HCT116 (cell line): ENCODE measurements at regions not wholly inside any gene's neighbourhood (a gene's known extent, or its start where the extent isn't known, plus 50 kb on each side); places are given as distances from the start of the nearest gene placed in this dataset.

Experiments used
- ATAC-seq: fragments of 200-7000 bp; cut with Tn5 transposase; 2 replicates; pipeline ENCODE4 v1.9.1; 2020; ENCODE audit warnings: mild to moderate bottlenecking, moderate library complexity
- BruUV-seq: library from RNA; stranded (reverse); fragments of 400-500 nt; replicated peaks from 2 replicates; lab custom pipeline; 2021; lab: Mats Ljungman, UMichigan
- CTCF ChIA-PET: fragments of 300-600 bp; sonication (Branson Sonifier 250); formaldehyde crosslinking; loops from one replicate; lab custom pipeline; 2021; ENCODE audit warnings: antibody characterized with exemption; lab: Charles Lee
- POLR2A ChIA-PET: fragments of 300-600, 350-600 bp; sonication (Branson Sonifier 250); formaldehyde crosslinking; loops from one replicate; lab custom pipeline; 2021; ENCODE audit warnings: antibody characterized with exemption; lab: Charles Lee
- RAD21 ChIA-PET, 2 experiments: fragments of 300-600 bp; sonication (Branson Sonifier 250); formaldehyde crosslinking; loops; one replicate each; lab custom pipeline; 2023; ENCODE audit warnings: low total read pairs in 2 of 2; ENCODE audit not compliant: uncharacterized antibody in 2 of 2, unreplicated experiment in 2 of 2, low non-redundant PET in 1 of 2; lab: Charles Lee
- DNase-seq: peaks from one replicate; pipeline ENCODE4 v3.0.0-alpha.2; 2010; ENCODE audit warnings: low read depth, low spot score
- H2AFZ ChIP-seq: fragments of 200-600 bp; shearing (Covaris generic), sonication (generic); 2 replicates; pipeline ENCODE4 v1.6.1; 2017; ENCODE audit warnings: low read depth, mixed run types, mixed read lengths, antibody characterized with exemption, low read length; ENCODE audit not compliant: poor library complexity, severe bottlenecking
- H3K27ac ChIP-seq: 2 replicates; pipeline ENCODE4 v1.5.1; 2012; ENCODE audit warnings: low read depth, low read length
- H3K27me3 ChIP-seq: fragments of 200-600 bp; sonication (generic); 2 replicates; pipeline ENCODE4 v1.6.1; 2016; ENCODE audit warnings: mixed run types, low read length, mixed read lengths; ENCODE audit not compliant: insufficient read depth
- H3K36me3 ChIP-seq, 2 experiments: fragments of 200-500 bp in 1 of 2; fragments of 200-600 bp in 1 of 2; sonication (Bioruptor generic) in 1 of 2; sonication (generic) in 1 of 2; 2 replicates each; pipeline versions ENCODE4 v1.5.1 to v1.6.1; 2014 to 2016; ENCODE audit warnings: low read length in 2 of 2, inconsistent platforms in 1 of 2, mixed read lengths in 1 of 2, mixed run types in 1 of 2; ENCODE audit not compliant: insufficient read depth in 2 of 2, control insufficient read depth in 1 of 2
- H3K4me1 ChIP-seq, 2 experiments: fragments of 200-600 bp in 1 of 2; sonication (generic) in 1 of 2; 2 replicates each; pipeline versions ENCODE4 v1.5.1 to v1.6.1; 2012 to 2017; ENCODE audit warnings: low read length in 2 of 2, inconsistent platforms in 1 of 2, mild to moderate bottlenecking in 1 of 2, mixed read lengths in 1 of 2, mixed run types in 1 of 2, moderate library complexity in 1 of 2; ENCODE audit not compliant: insufficient read depth in 2 of 2, control insufficient read depth in 1 of 2
- H3K4me2 ChIP-seq: fragments of 200-600 bp; sonication (generic); 2 replicates; pipeline ENCODE4 v1.6.1; 2017; ENCODE audit warnings: mixed run types, low read length, mixed read lengths
- H3K4me3 ChIP-seq, 2 experiments: fragments of 200-600 bp in 1 of 2; sonication (generic) in 1 of 2; replicated peaks in 1 of 2; 2 replicates each; pipeline ENCODE4 v1.5.1; 2011 to 2016; ENCODE audit warnings: low read length in 2 of 2, control low read depth in 1 of 2, low read depth in 1 of 2, mild to moderate bottlenecking in 1 of 2, mixed read lengths in 1 of 2, mixed run types in 1 of 2
- H3K79me2 ChIP-seq: fragments of 200-600 bp; sonication (generic); 2 replicates; pipeline ENCODE4 v1.6.1; 2017; ENCODE audit warnings: mild to moderate bottlenecking, mixed run types, low read length, moderate library complexity, mixed read lengths; ENCODE audit not compliant: insufficient read depth
- H3K9ac ChIP-seq: fragments of 200-600 bp; sonication (generic); 2 replicates; pipeline ENCODE4 v1.6.1; 2016; ENCODE audit warnings: low read length, mixed read lengths
- H3K9me2 ChIP-seq: fragments of 200-600 bp; sonication (generic), shearing (Covaris generic); 2 replicates; pipeline ENCODE4 v1.6.1; 2017; ENCODE audit warnings: mixed run types, mild to moderate bottlenecking, moderate library complexity; ENCODE audit not compliant: insufficient read depth
- H3K9me3 ChIP-seq, 2 experiments: fragments of 200-500 bp in 1 of 2; fragments of 200-600 bp in 1 of 2; sonication (Bioruptor generic) in 1 of 2; sonication (generic) in 1 of 2; 2 replicates each; pipeline ENCODE4 v1.6.1; 2014 to 2017; ENCODE audit warnings: low read length in 2 of 2, mixed read lengths in 2 of 2, inconsistent platforms in 1 of 2, low read depth in 1 of 2, mild to moderate bottlenecking in 1 of 2, mixed run types in 1 of 2, moderate library complexity in 1 of 2; ENCODE audit not compliant: control insufficient read depth in 1 of 2, insufficient read depth in 1 of 2
- H4K20me1 ChIP-seq: fragments of 200-600 bp; sonication (generic), shearing (Covaris generic); 2 replicates; pipeline ENCODE4 v1.6.1; 2017; ENCODE audit warnings: mixed run types, mild to moderate bottlenecking, moderate library complexity; ENCODE audit not compliant: insufficient read depth
- CBX3 ChIP-seq: IDR thresholded peaks from 2 replicates; pipeline ENCODE4 v1.6.1; 2012; ENCODE audit warnings: low read depth
- ELF1 ChIP-seq: IDR thresholded peaks from 2 replicates; pipeline ENCODE4 v1.6.1; 2012; ENCODE audit warnings: low read depth, borderline replicate concordance
- EZH2 ChIP-seq: fragments of 200-600 bp; sonication (generic); IDR thresholded peaks from 2 replicates; pipeline ENCODE4 v1.6.1; 2017; ENCODE audit warnings: antibody characterized with exemption, mixed run types
- FOSL1 ChIP-seq: IDR thresholded peaks from 2 replicates; pipeline ENCODE4 v1.6.1; 2012; ENCODE audit warnings: low read depth
- SIN3A ChIP-seq: IDR thresholded peaks from 2 replicates; pipeline ENCODE4 v1.6.1; 2012; ENCODE audit warnings: low read depth
- intact Hi-C: fragments of 100-400 bp; cut with micrococcal nuclease; formaldehyde crosslinking; loops from 2 replicates; pipeline ENCODE4 v1.10.0; 2022

DNA sequence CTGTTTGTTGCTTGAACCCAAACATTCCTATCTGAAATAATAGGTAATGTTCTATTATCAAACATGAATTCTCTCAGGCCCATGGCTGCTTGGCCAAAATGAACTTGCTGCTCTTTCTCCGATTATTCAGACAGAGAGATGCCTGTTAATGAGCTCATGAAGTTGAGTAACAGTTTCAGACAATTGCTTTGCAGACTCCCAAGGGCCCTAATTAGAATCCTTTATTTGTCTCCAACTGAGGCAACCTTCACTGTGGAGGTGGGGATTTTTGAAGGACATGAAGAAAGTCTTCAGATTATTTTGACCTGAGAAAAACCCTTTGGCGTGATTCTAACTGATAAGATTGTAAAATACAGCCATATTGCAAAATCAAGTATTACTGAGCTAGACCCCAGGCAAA is 466.7 kb downstream of the NFIB start:
- Histone ChIP-seq H3K36me3 (no peaks in the 10 kb centered on the region), H3K4me1 (no peaks in the 10 kb centered on the region), H3K27ac (no peak overlapping the region), H3K9me3 (peaks cover 0 to 5% of the 10 kb centered on the region in 2 experiments; a peak in 2 of 4 replicates), H4K20me1 (no peaks in the 10 kb centered on the region), H3K9me2 (no peaks in the 10 kb centered on the region), H3K27me3 (no peaks in the 10 kb centered on the region)
- POLR2A ChIA-PET, result no interaction called here
- TF ChIP-seq SIN3A, result no peak
- TF ChIP-seq FOSL1, result no peak
- no peak for TF ChIP-seq EZH2
- no peak for TF ChIP-seq CBX3
- TF ChIP-seq, all 23 proteins: peak for 0
- ChIA-PET RAD21 (no interaction called here), CTCF (no interaction called here)
- ATAC-seq (no peak), DNase-seq (no peak)
- Histone ChIP-seq H3K9ac (no peak overlapping the region), H3K4me3 (no peak overlapping the region), H3K79me2 (no peaks in the 10 kb centered on the region), H2AFZ (no peak overlapping the region), H3K4me2 (no peak overlapping the region)
- BruUV-seq, result no TSS peak
- intact Hi-C loops, result no loop called here

DNA sequence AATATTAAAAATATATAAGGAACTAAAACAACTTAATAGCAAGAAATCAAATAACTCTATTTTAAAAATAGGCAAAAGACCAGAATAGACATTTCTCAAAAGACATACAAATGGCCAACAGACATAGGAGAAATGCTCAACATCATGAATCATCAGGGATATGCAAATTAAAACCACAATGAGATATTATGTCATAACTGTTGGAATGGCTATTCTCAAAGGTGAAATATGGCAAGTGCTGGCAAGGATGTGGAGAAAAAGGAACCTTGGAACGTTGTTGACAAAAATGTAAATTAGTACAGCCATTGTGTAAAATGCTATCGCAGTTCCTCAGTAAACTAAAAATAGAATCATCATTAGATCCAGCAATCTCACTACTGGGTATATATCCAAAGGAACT is 468.5 kb downstream of the NFIB start:
- TF ChIP-seq CBX3 (no peak), SIN3A (no peak), FOSL1 (no peak), ELF1 (no peak)
- no peak overlapping the region for H3K4me2 ChIP-seq
- H2AFZ ChIP-seq, result no peak overlapping the region
- no peak overlapping the region for H3K4me3 ChIP-seq
- POLR2A ChIA-PET, result no interaction called here
- BruUV-seq, result no TSS peak
- ATAC-seq, result no peak
- H3K27me3 ChIP-seq, result no peaks in the 10 kb centered on the region
- no peaks in the 10 kb centered on the region for H3K4me1 ChIP-seq
- intact Hi-C loops, result no loop called here
- no peak for DNase-seq
- no peaks in the 10 kb centered on the region for H3K9me2 ChIP-seq
- H3K9me3 ChIP-seq, result peaks cover 0 to 8% of the 10 kb centered on the region in 2 experiments; a peak in 2 of 4 replicates
- H3K27ac ChIP-seq, result no peak overlapping the region
- RAD21 ChIA-PET, result no interaction called here
- H3K9ac ChIP-seq, result no peak overlapping the region
- CTCF ChIA-PET, result no interaction called here
- H3K36me3 ChIP-seq, result no peaks in the 10 kb centered on the region
- no peaks in the 10 kb centered on the region for H3K79me2 ChIP-seq
- H4K20me1 ChIP-seq, result no peaks in the 10 kb centered on the region
